ENCODE measurements at regions not wholly inside any gene's neighbourhood (a gene's known extent, or its start where the extent isn't known, plus 50 kb on each side); places are given as distances from the start of the nearest gene placed in this dataset.

DNA sequence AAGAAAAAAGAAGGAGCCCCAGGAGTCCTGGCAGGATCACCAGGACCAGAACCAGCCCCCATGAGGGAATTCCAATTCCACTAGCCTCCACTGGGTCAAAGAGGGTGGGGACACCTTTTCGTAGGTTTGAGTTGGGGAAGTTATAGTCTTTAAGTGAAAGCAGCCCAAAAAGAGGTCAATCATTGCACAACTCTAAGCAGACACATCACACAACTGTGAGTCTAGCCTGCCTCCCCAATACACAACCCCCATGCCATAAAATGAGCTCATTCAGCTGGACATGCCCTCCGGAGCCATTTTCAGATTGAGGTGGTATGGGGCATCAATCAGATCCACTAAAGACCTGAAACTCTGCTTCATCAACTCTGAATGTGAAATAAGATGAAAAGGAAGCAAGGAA lies 179.9 kb downstream of the NPHP4 start:
- intact Hi-C loops (cut with DNase I), result no loop called here
- WGBS, 2 donors, result 84 to 85% methylated on average over 2 of the region's 2 CpGs
- H3K9me3 ChIP-seq, result no peaks in the 10 kb centered on the region
- TF ChIP-seq, protein P1, sequence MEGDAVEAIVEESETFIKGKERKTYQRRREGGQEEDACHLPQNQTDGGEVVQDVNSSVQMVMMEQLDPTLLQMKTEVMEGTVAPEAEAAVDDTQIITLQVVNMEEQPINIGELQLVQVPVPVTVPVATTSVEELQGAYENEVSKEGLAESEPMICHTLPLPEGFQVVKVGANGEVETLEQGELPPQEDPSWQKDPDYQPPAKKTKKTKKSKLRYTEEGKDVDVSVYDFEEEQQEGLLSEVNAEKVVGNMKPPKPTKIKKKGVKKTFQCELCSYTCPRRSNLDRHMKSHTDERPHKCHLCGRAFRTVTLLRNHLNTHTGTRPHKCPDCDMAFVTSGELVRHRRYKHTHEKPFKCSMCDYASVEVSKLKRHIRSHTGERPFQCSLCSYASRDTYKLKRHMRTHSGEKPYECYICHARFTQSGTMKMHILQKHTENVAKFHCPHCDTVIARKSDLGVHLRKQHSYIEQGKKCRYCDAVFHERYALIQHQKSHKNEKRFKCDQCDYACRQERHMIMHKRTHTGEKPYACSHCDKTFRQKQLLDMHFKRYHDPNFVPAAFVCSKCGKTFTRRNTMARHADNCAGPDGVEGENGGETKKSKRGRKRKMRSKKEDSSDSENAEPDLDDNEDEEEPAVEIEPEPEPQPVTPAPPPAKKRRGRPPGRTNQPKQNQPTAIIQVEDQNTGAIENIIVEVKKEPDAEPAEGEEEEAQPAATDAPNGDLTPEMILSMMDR (IDR thresholded peaks at IDR 0.05), result no peak
- ATAC-seq (no peak), DNase-seq (no peak)
- H3K27ac ChIP-seq, result no peak overlapping the region
- no peaks in the 10 kb centered on the region for H3K36me3 ChIP-seq
- no peak overlapping the region for H3K4me3 ChIP-seq
- H3K27me3 ChIP-seq, result peaks cover 0 to 37% (median 21%) of the 10 kb centered on the region in 7 donors
- H3K4me1 ChIP-seq, result no peaks in the 10 kb centered on the region

DNA sequence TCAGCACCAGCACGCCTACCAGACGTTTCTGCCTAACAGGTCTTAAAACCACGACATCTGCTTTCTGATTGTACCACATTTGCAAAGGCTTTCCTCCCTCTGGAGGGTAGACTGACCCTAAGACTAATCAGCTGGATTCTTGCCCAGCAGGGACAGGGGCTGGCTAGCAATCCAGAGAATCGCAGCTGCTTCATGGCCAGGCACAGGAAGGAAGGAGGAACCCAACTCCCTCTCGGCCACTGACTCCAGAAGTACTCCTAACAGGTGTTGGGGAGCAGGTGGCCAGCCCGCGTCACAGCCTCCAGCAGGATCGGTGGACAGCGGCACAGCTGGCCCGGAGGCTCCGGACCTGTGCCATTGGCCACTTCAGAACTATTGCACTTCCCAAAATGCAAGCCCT lies 180.8 kb downstream of the NPHP4 start:
- no peaks in the 10 kb centered on the region for H3K9me3 ChIP-seq
- intact Hi-C loops (cut with DNase I), result no loop called here

GRCh38 chr1:5810553-5811270 lies 181.5 kb downstream of the NPHP4 start:
- H3K4me3 ChIP-seq, result no peak overlapping the region
- peaks cover 0 to 37% (median 21%) of the 10 kb centered on the region in 7 donors for H3K27me3 ChIP-seq
- intact Hi-C loops (cut with DNase I), result no loop called here
- DNase-seq (no peak), ATAC-seq (no peak)
- no peak overlapping the region for H3K27ac ChIP-seq
- WGBS, 2 donors, result 59 to 62% methylated on average over 11 of the region's 11 CpGs
- TF ChIP-seq, protein P1 (IDR thresholded peaks at IDR 0.05), result no peak
- no peaks in the 10 kb centered on the region for H3K4me1 ChIP-seq
- H3K9me3 ChIP-seq, result no peaks in the 10 kb centered on the region
- no peaks in the 10 kb centered on the region for H3K36me3 ChIP-seq

More for the DNA sequence above, 180.8 kb downstream of the NPHP4 start:
- DNase-seq, result no peak
- Histone ChIP-seq H3K36me3 (no peaks in the 10 kb centered on the region), H3K27me3 (peaks cover 0 to 38% (median 21%) of the 10 kb centered on the region in 7 donors), H3K27ac (no peak overlapping the region), H3K4me3 (no peak overlapping the region), H3K4me1 (no peaks in the 10 kb centered on the region)
- TF ChIP-seq, protein P1 (IDR thresholded peaks at IDR 0.05), result no peak
- WGBS, 2 donors, result 30 to 38% methylated on average over 9 to 11 of the region's 11 CpGs
- no peak for ATAC-seq

- DNase-seq, result no peak
- intact Hi-C loops (cut with DNase I), result no loop called here
- 88 to 91% methylated on average over 16 of the region's 16 CpGs for WGBS, 2 donors
- TF ChIP-seq, protein P1 (IDR thresholded peaks at IDR 0.05), result no peak
- Histone ChIP-seq H3K27ac (no peak overlapping the region), H3K27me3 (peaks cover 0 to 37% (median 21%) of the 10 kb centered on the region in 7 donors), H3K9me3 (no peaks in the 10 kb centered on the region), H3K4me3 (no peak overlapping the region), H3K4me1 (no peaks in the 10 kb centered on the region), H3K36me3 (no peaks in the 10 kb centered on the region)
- no peak for ATAC-seq
These were observed 182.1 kb downstream of the NPHP4 start for GRCh38 chr1:5810131-5810530.

Data from heart right ventricle (tissue), 16 donors.